Breast epithelium (tissue), 4 donors: ENCODE measurements at regions not wholly inside any gene's neighbourhood (a gene's known extent, or its start where the extent isn't known, plus 50 kb on each side); places are given as distances from the start of the nearest gene placed in this dataset.

Experiments used
- DNase-seq, 2 donors: peaks; one replicate each; pipeline ENCODE4 v3.0.0-alpha.2; 2019; ENCODE audit warnings: low spot score in 2 of 2
- H3K27ac ChIP-seq, 2 donors: fragments of 200-600 bp; sonication (generic) in 1 of 2; one replicate each; pipeline ENCODE4 v1.5.1; 2016 to 2019; ENCODE audit warnings: mild to moderate bottlenecking in 1 of 2
- H3K27me3 ChIP-seq, 2 donors: fragments of 200-600 bp; sonication (generic) in 1 of 2; one replicate each; pipeline versions ENCODE4 v1.5.1 to v1.6.0; 2017 to 2019; ENCODE audit warnings: control low read depth in 1 of 2, mild to moderate bottlenecking in 1 of 2
- H3K36me3 ChIP-seq: fragments of 200-600 bp; one replicate; pipeline ENCODE4 v1.5.1; 2019
- H3K4me1 ChIP-seq, 2 donors: fragments of 200-600 bp; sonication (generic); one replicate each; pipeline ENCODE4 v1.5.1; 2016 to 2019; ENCODE audit warnings: control low read depth in 1 of 2
- H3K4me3 ChIP-seq, 3 donors: fragments of 200-600 bp; sonication (generic); 1 replicate in 2 of 3; 2 replicates in 1 of 3; pipeline ENCODE4 v1.5.1; 2016 to 2019; ENCODE audit warnings: mild to moderate bottlenecking in 3 of 3, moderate library complexity in 2 of 3
- H3K9me3 ChIP-seq, 2 donors: fragments of 200-600 bp; sonication (generic) in 1 of 2; one replicate each; pipeline ENCODE4 v1.5.1; 2016 to 2019; ENCODE audit warnings: control low read depth in 1 of 2
- POLR2A ChIP-seq: fragments of 450-650 bp; IDR thresholded peaks from one replicate; pipeline ENCODE4 v1.6.1; 2016; ENCODE audit warnings: antibody characterized with exemption, mild to moderate bottlenecking, moderate library complexity
- POLR2AphosphoS5 ChIP-seq, 3 donors: sonication (generic); formaldehyde crosslinking; IDR thresholded peaks; one replicate each; pipeline ENCODE4 v1.6.1; 2017; ENCODE audit warnings: antibody characterized with exemption in 3 of 3
- intact Hi-C: fragments of 100-400 bp; cut with DNase I; formaldehyde crosslinking; loops from one replicate; pipeline ENCODE4 v1.15.1; 2023; ENCODE audit warnings: low total_unique reads
- TF ChIP-seq, protein P1 (sequence below), 3 donors: fragments of 450-650 bp; IDR thresholded peaks; one replicate each; pipeline ENCODE4 v1.5.1; 2016 to 2017; ENCODE audit warnings: antibody characterized with exemption in 3 of 3, mild to moderate bottlenecking in 3 of 3, moderate library complexity in 3 of 3

GRCh38 chr21:20013851-20014250 is 984.4 kb upstream of the NCAM2 start:
- Histone ChIP-seq H3K4me1 (no peaks in the 10 kb centered on the region), H3K27ac (no peak overlapping the region), H3K4me3 (no peak overlapping the region), H3K9me3 (no peaks in the 10 kb centered on the region), H3K27me3 (no peaks in the 10 kb centered on the region), H3K36me3 (no peaks in the 10 kb centered on the region)
- intact Hi-C loops, result no loop called here
- DNase-seq, result no peak
- TF ChIP-seq, protein P1, sequence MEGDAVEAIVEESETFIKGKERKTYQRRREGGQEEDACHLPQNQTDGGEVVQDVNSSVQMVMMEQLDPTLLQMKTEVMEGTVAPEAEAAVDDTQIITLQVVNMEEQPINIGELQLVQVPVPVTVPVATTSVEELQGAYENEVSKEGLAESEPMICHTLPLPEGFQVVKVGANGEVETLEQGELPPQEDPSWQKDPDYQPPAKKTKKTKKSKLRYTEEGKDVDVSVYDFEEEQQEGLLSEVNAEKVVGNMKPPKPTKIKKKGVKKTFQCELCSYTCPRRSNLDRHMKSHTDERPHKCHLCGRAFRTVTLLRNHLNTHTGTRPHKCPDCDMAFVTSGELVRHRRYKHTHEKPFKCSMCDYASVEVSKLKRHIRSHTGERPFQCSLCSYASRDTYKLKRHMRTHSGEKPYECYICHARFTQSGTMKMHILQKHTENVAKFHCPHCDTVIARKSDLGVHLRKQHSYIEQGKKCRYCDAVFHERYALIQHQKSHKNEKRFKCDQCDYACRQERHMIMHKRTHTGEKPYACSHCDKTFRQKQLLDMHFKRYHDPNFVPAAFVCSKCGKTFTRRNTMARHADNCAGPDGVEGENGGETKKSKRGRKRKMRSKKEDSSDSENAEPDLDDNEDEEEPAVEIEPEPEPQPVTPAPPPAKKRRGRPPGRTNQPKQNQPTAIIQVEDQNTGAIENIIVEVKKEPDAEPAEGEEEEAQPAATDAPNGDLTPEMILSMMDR (IDR thresholded peaks at IDR 0.05), result no peak
- TF ChIP-seq POLR2AphosphoS5 (IDR thresholded peaks at IDR 0.05) (no peak), POLR2A (no peak)

GRCh38 chr21:20016435-20017005 is 981.7 kb upstream of the NCAM2 start:
- intact Hi-C loops, result no loop called here
- Histone ChIP-seq H3K27ac (no peak overlapping the region), H3K27me3 (no peaks in the 10 kb centered on the region), H3K36me3 (no peaks in the 10 kb centered on the region), H3K9me3 (no peaks in the 10 kb centered on the region), H3K4me1 (no peaks in the 10 kb centered on the region), H3K4me3 (no peak overlapping the region)
- TF ChIP-seq POLR2AphosphoS5 (IDR thresholded peaks at IDR 0.05) (no peak), POLR2A (no peak)
- TF ChIP-seq, protein P1 (IDR thresholded peaks at IDR 0.05), result no peak
- no peak for DNase-seq

- Histone ChIP-seq H3K9me3 (no peaks in the 10 kb centered on the region), H3K27me3 (no peaks in the 10 kb centered on the region), H3K4me3 (no peak overlapping the region), H3K4me1 (no peaks in the 10 kb centered on the region), H3K36me3 (no peaks in the 10 kb centered on the region), H3K27ac (no peak overlapping the region)
- DNase-seq, result no peak
- TF ChIP-seq, protein P1 (IDR thresholded peaks at IDR 0.05), result no peak
- TF ChIP-seq POLR2AphosphoS5 (IDR thresholded peaks at IDR 0.05), result no peak
- no peak for TF ChIP-seq POLR2A
- intact Hi-C loops, result no loop called here
Observed at GRCh38 chr21:20020026-20020425, 978.2 kb upstream of the NCAM2 start.

GRCh38 chr21:20023193-20023592 is 975.0 kb upstream of the NCAM2 start:
- TF ChIP-seq, protein P1 (IDR thresholded peaks at IDR 0.05), result no peak
- no peak for TF ChIP-seq POLR2A
- TF ChIP-seq POLR2AphosphoS5 (IDR thresholded peaks at IDR 0.05), result no peak
- no peaks in the 10 kb centered on the region for H3K9me3 ChIP-seq
- no peak overlapping the region for H3K27ac ChIP-seq
- H3K4me3 ChIP-seq, result no peak overlapping the region
- DNase-seq, result no peak
- H3K27me3 ChIP-seq, result no peaks in the 10 kb centered on the region
- H3K36me3 ChIP-seq, result no peaks in the 10 kb centered on the region
- H3K4me1 ChIP-seq, result no peaks in the 10 kb centered on the region
- intact Hi-C loops, result no loop called here

DNA sequence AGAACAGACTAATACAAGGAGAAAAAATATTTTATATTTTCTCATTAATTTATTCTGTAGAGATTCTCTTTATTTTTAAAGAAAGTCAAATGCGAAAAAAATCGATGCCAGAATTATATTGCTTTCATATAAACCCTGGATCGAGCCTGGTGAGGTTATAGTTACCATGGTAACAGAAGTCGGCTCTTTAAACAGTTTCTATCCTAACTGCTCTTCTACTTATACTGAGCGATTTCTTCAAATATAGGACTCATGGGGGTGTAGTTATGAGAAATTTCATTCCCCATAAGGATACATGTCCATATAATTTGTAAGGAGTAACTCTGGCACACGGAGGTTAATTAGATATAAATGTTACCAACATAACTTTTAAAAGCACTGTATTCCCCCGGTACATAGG is 973.5 kb upstream of the NCAM2 start:
- TF ChIP-seq POLR2A (no peak), POLR2AphosphoS5 (IDR thresholded peaks at IDR 0.05) (no peak)
- TF ChIP-seq, protein P1 (IDR thresholded peaks at IDR 0.05), result no peak
- DNase-seq, result no peak
- Histone ChIP-seq H3K36me3 (no peaks in the 10 kb centered on the region), H3K27me3 (no peaks in the 10 kb centered on the region), H3K4me1 (no peaks in the 10 kb centered on the region), H3K4me3 (no peak overlapping the region), H3K9me3 (no peaks in the 10 kb centered on the region), H3K27ac (no peak overlapping the region)
- intact Hi-C loops, result no loop called here
